HCT116 (cell line): ENCODE measurements at regions not wholly inside any gene's neighbourhood (a gene's known extent, or its start where the extent isn't known, plus 50 kb on each side); places are given as distances from the start of the nearest gene placed in this dataset.

Source experiments
- EZH2 ChIP-seq: fragments of 200-600 bp; sonication (generic); IDR thresholded peaks from 2 replicates; pipeline ENCODE4 v1.6.1; 2017; ENCODE audit warnings: antibody characterized with exemption, mixed run types
- JUND ChIP-seq: IDR thresholded peaks from 2 replicates; pipeline ENCODE4 v1.6.1; 2012
- RAD21 ChIP-seq: IDR thresholded peaks from 2 replicates; pipeline ENCODE4 v1.6.1; 2012; ENCODE audit warnings: low read depth, mild to moderate bottlenecking
- SIN3A ChIP-seq: IDR thresholded peaks from 2 replicates; pipeline ENCODE4 v1.6.1; 2012; ENCODE audit warnings: low read depth
- TCF7L2 ChIP-seq: IDR thresholded peaks from 2 replicates; pipeline ENCODE4 v1.7.0; 2011; ENCODE audit warnings: borderline replicate concordance, inconsistent platforms; ENCODE audit not compliant: insufficient read depth, insufficient read length; ENCODE audit errors: extremely low read depth
- TF ChIP-seq, protein P1 (sequence below), 3 experiments: fragments of 200-600 bp in 1 of 3; sonication (generic) in 1 of 3; IDR thresholded peaks in 2 of 3; conservative IDR thresholded peaks in 1 of 3; 2 replicates each; pipeline ENCODE4 v1.5.1; 2012 to 2017; ENCODE audit warnings: low read depth in 2 of 3, low read length in 2 of 3, antibody characterized with exemption in 1 of 3, borderline replicate concordance in 1 of 3, control low read depth in 1 of 3, mild to moderate bottlenecking in 1 of 3, mixed read lengths in 1 of 3, mixed run types in 1 of 3, moderate library complexity in 1 of 3; ENCODE audit not compliant: insufficient read depth in 1 of 3
- TF ChIP-seq, protein P2 (sequence below): IDR thresholded peaks from 2 replicates; pipeline ENCODE4 v1.6.1; 2011; ENCODE audit warnings: mild to moderate bottlenecking, low read length, moderate library complexity; ENCODE audit not compliant: insufficient replicate concordance; ENCODE audit errors: extremely low read depth

DNA sequence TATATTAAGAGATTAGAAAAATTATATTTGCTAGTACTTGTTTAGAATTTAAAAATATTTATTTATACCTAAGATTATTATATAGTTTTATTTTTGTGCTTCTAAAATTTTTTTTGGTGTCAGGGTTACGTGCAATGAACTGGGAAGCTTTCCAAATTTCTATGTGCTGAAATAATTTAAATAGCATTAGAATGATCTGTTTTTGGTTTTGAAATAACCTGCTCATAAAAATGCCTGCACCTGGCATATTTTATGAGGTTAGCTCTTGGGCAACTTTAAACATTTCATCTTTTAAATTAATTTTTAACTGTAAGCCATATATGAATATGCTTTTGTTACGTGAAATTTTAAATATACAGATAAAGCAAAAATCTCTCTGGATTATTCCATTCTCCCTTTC lies 482.5 kb downstream of the GLRX3 start:
- TF ChIP-seq TCF7L2 (no peak), EZH2 (no peak), JUND (no peak), SIN3A (no peak), RAD21 (no peak)
- TF ChIP-seq, protein P1, sequence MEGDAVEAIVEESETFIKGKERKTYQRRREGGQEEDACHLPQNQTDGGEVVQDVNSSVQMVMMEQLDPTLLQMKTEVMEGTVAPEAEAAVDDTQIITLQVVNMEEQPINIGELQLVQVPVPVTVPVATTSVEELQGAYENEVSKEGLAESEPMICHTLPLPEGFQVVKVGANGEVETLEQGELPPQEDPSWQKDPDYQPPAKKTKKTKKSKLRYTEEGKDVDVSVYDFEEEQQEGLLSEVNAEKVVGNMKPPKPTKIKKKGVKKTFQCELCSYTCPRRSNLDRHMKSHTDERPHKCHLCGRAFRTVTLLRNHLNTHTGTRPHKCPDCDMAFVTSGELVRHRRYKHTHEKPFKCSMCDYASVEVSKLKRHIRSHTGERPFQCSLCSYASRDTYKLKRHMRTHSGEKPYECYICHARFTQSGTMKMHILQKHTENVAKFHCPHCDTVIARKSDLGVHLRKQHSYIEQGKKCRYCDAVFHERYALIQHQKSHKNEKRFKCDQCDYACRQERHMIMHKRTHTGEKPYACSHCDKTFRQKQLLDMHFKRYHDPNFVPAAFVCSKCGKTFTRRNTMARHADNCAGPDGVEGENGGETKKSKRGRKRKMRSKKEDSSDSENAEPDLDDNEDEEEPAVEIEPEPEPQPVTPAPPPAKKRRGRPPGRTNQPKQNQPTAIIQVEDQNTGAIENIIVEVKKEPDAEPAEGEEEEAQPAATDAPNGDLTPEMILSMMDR (IDR thresholded peaks at IDR 0.05 in 2 of 3, conservative IDR thresholded peaks at IDR 0.05 in 1 of 3; ENCODE audit: borderline replicate concordance in 1 of 3, insufficient read depth in 1 of 3, low read depth in 2 of 3, low read length in 2 of 3) = no peak
- TF ChIP-seq, protein P2, sequence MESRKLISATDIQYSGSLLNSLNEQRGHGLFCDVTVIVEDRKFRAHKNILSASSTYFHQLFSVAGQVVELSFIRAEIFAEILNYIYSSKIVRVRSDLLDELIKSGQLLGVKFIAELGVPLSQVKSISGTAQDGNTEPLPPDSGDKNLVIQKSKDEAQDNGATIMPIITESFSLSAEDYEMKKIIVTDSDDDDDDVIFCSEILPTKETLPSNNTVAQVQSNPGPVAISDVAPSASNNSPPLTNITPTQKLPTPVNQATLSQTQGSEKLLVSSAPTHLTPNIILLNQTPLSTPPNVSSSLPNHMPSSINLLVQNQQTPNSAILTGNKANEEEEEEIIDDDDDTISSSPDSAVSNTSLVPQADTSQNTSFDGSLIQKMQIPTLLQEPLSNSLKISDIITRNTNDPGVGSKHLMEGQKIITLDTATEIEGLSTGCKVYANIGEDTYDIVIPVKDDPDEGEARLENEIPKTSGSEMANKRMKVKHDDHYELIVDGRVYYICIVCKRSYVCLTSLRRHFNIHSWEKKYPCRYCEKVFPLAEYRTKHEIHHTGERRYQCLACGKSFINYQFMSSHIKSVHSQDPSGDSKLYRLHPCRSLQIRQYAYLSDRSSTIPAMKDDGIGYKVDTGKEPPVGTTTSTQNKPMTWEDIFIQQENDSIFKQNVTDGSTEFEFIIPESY = no peak
